Breast epithelium (tissue), 4 donors: ENCODE measurements at regions not wholly inside any gene's neighbourhood (a gene's known extent, or its start where the extent isn't known, plus 50 kb on each side); places are given as distances from the start of the nearest gene placed in this dataset.

Experiments
- DNase-seq, 2 donors: peaks; one replicate each; pipeline ENCODE4 v3.0.0-alpha.2; 2019; ENCODE audit warnings: low spot score in 2 of 2
- H3K27ac ChIP-seq, 2 donors: fragments of 200-600 bp; sonication (generic) in 1 of 2; one replicate each; pipeline ENCODE4 v1.5.1; 2016 to 2019; ENCODE audit warnings: mild to moderate bottlenecking in 1 of 2
- H3K27me3 ChIP-seq, 2 donors: fragments of 200-600 bp; sonication (generic) in 1 of 2; one replicate each; pipeline versions ENCODE4 v1.5.1 to v1.6.0; 2017 to 2019; ENCODE audit warnings: control low read depth in 1 of 2, mild to moderate bottlenecking in 1 of 2
- H3K36me3 ChIP-seq: fragments of 200-600 bp; one replicate; pipeline ENCODE4 v1.5.1; 2019
- H3K4me1 ChIP-seq, 2 donors: fragments of 200-600 bp; sonication (generic); one replicate each; pipeline ENCODE4 v1.5.1; 2016 to 2019; ENCODE audit warnings: control low read depth in 1 of 2
- H3K4me3 ChIP-seq, 3 donors: fragments of 200-600 bp; sonication (generic); 1 replicate in 2 of 3; 2 replicates in 1 of 3; pipeline ENCODE4 v1.5.1; 2016 to 2019; ENCODE audit warnings: mild to moderate bottlenecking in 3 of 3, moderate library complexity in 2 of 3
- H3K9me3 ChIP-seq, 2 donors: fragments of 200-600 bp; sonication (generic) in 1 of 2; one replicate each; pipeline ENCODE4 v1.5.1; 2016 to 2019; ENCODE audit warnings: control low read depth in 1 of 2
- CTCF ChIP-seq, 3 donors: fragments of 450-650 bp; IDR thresholded peaks; one replicate each; pipeline ENCODE4 v1.5.1; 2016 to 2017; ENCODE audit warnings: antibody characterized with exemption in 3 of 3, mild to moderate bottlenecking in 3 of 3, moderate library complexity in 3 of 3
- POLR2A ChIP-seq: fragments of 450-650 bp; IDR thresholded peaks from one replicate; pipeline ENCODE4 v1.6.1; 2016; ENCODE audit warnings: antibody characterized with exemption, mild to moderate bottlenecking, moderate library complexity
- POLR2AphosphoS5 ChIP-seq, 3 donors: sonication (generic); formaldehyde crosslinking; IDR thresholded peaks; one replicate each; pipeline ENCODE4 v1.6.1; 2017; ENCODE audit warnings: antibody characterized with exemption in 3 of 3
- intact Hi-C: fragments of 100-400 bp; cut with DNase I; formaldehyde crosslinking; loops from one replicate; pipeline ENCODE4 v1.15.1; 2023; ENCODE audit warnings: low total_unique reads

GRCh38 chr4:11334887-11335286 lies 93.8 kb downstream of the HS3ST1 start:
- Histone ChIP-seq H3K4me3 (no peak overlapping the region), H3K27me3 (no peaks in the 10 kb centered on the region), H3K36me3 (no peaks in the 10 kb centered on the region), H3K9me3 (no peaks in the 10 kb centered on the region), H3K27ac (no peak overlapping the region), H3K4me1 (no peaks in the 10 kb centered on the region)
- intact Hi-C loops, result no loop called here
- TF ChIP-seq CTCF (IDR thresholded peaks at IDR 0.05) (no peak), POLR2A (no peak), POLR2AphosphoS5 (IDR thresholded peaks at IDR 0.05) (no peak)
- DNase-seq, result no peak

- no peak for DNase-seq
- H3K4me3 ChIP-seq, result no peak overlapping the region
- no peaks in the 10 kb centered on the region for H3K4me1 ChIP-seq
- H3K27ac ChIP-seq, result no peak overlapping the region
- no peaks in the 10 kb centered on the region for H3K36me3 ChIP-seq
- peaks cover 9 to 13% of the 10 kb centered on the region in 2 donors for H3K9me3 ChIP-seq
- intact Hi-C loops, result no loop called here
- TF ChIP-seq CTCF (IDR thresholded peaks at IDR 0.05) (no peak), POLR2AphosphoS5 (IDR thresholded peaks at IDR 0.05) (no peak), POLR2A (no peak)
- H3K27me3 ChIP-seq, result no peaks in the 10 kb centered on the region
These were observed 100.3 kb downstream of the HS3ST1 start for GRCh38 chr4:11328401-11328800.

- Histone ChIP-seq H3K4me3 (no peak overlapping the region), H3K27me3 (no peaks in the 10 kb centered on the region), H3K36me3 (no peaks in the 10 kb centered on the region), H3K9me3 (peaks cover 10 to 22% of the 10 kb centered on the region in 2 donors), H3K4me1 (no peaks in the 10 kb centered on the region), H3K27ac (no peak overlapping the region)
- intact Hi-C loops, result no loop called here
- no peak for DNase-seq
- no peak for TF ChIP-seq POLR2AphosphoS5 (IDR thresholded peaks at IDR 0.05)
- TF ChIP-seq POLR2A, result no peak
- TF ChIP-seq CTCF (IDR thresholded peaks at IDR 0.05), result no peak
These were observed 102.7 kb downstream of the HS3ST1 start for GRCh38 chr4:11326021-11326420.

- Histone ChIP-seq H3K36me3 (no peaks in the 10 kb centered on the region), H3K9me3 (peaks cover 10 to 22% of the 10 kb centered on the region in 2 donors), H3K4me1 (no peaks in the 10 kb centered on the region), H3K4me3 (no peak overlapping the region), H3K27ac (no peak overlapping the region), H3K27me3 (no peaks in the 10 kb centered on the region)
- DNase-seq, result no peak
- intact Hi-C loops, result no loop called here
- no peak for TF ChIP-seq POLR2AphosphoS5 (IDR thresholded peaks at IDR 0.05)
- no peak for TF ChIP-seq CTCF (IDR thresholded peaks at IDR 0.05)
- TF ChIP-seq POLR2A, result no peak
These were observed 104.9 kb downstream of the HS3ST1 start for GRCh38 chr4:11323771-11324170.

GRCh38 chr4:11313157-11313943 lies 115.3 kb downstream of the HS3ST1 start:
- Histone ChIP-seq H3K4me1 (no peaks in the 10 kb centered on the region), H3K36me3 (no peaks in the 10 kb centered on the region), H3K27ac (no peak overlapping the region), H3K27me3 (no peaks in the 10 kb centered on the region), H3K4me3 (no peak overlapping the region), H3K9me3 (no peaks in the 10 kb centered on the region)
- TF ChIP-seq POLR2A (no peak), CTCF (IDR thresholded peaks at IDR 0.05) (no peak), POLR2AphosphoS5 (IDR thresholded peaks at IDR 0.05) (no peak)
- DNase-seq, result no peak
- intact Hi-C loops, result no loop called here
